ENCODE measurements at regions not wholly inside any gene's neighbourhood (a gene's known extent, or its start where the extent isn't known, plus 50 kb on each side); places are given as distances from the start of the nearest gene placed in this dataset.

GRCh38 chr5:163757344-163757743 lies 251.9 kb downstream of the MAT2B start:
- H3K4me1 ChIP-seq, result peaks cover 0 to 10% (median 0%) of the 10 kb centered on the region in 6 donors
- no peaks in the 10 kb centered on the region for H3K27me3 ChIP-seq (replicated peaks in 1 of 7)
- TF ChIP-seq POLR2A (IDR thresholded peaks at IDR 0.05), result no peak
- TF ChIP-seq CTCF (IDR thresholded peaks at IDR 0.05 in 8 of 11, conservative IDR thresholded peaks at IDR 0.05 in 3 of 11), result no peak
- no peak for TF ChIP-seq POLR2AphosphoS5 (IDR thresholded peaks at IDR 0.05)
- intact Hi-C loops (cut with DNase I; ENCODE audit: low total_unique reads), result no loop called here
- no peak for DNase-seq
- H3K9me3 ChIP-seq, result no peaks in the 10 kb centered on the region
- no peak overlapping the region for H3K4me3 ChIP-seq
- 57 to 64% (median 61%) methylated on average over 5 of the region's 5 CpGs for WGBS, 5 donors
- H3K36me3 ChIP-seq, result no peaks in the 10 kb centered on the region
- no peak overlapping the region for H3K27ac ChIP-seq

DNA sequence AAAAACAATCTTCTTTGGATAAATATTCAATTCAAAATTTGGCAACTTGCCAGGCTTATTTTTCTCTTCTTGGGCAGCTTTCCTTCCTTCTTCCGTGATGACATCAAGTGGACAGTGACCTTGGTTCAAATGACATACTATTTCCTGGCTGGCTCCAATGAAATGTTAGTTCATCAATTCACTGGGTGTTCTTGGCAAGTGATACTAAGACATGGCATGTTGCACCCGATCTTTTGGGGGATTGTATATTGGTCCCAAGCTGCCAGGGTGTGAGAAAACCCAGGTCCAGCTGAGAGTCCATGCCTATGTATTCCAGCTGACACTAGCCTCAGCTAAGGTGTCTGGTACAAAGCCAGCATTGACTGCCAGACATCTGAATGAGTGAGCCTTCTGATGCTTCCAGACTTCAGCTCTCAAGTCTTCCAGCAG lies 252.9 kb downstream of the MAT2B start:
- Histone ChIP-seq H3K36me3 (no peaks in the 10 kb centered on the region), H3K27me3 (replicated peaks in 1 of 7) (no peaks in the 10 kb centered on the region), H3K4me1 (peaks cover 0 to 10% (median 0%) of the 10 kb centered on the region in 6 donors), H3K4me3 (no peak overlapping the region), H3K9me3 (no peaks in the 10 kb centered on the region), H3K27ac (no peak overlapping the region)
- 53 to 82% (median 58%) methylated on average over 2 of the region's 2 CpGs for WGBS, 5 donors
- intact Hi-C loops (cut with DNase I; ENCODE audit: low total_unique reads), result no loop called here
- DNase-seq, result no peak
- TF ChIP-seq POLR2A (IDR thresholded peaks at IDR 0.05) (no peak), CTCF (IDR thresholded peaks at IDR 0.05 in 8 of 11, conservative IDR thresholded peaks at IDR 0.05 in 3 of 11) (no peak), POLR2AphosphoS5 (IDR thresholded peaks at IDR 0.05) (no peak)

DNA sequence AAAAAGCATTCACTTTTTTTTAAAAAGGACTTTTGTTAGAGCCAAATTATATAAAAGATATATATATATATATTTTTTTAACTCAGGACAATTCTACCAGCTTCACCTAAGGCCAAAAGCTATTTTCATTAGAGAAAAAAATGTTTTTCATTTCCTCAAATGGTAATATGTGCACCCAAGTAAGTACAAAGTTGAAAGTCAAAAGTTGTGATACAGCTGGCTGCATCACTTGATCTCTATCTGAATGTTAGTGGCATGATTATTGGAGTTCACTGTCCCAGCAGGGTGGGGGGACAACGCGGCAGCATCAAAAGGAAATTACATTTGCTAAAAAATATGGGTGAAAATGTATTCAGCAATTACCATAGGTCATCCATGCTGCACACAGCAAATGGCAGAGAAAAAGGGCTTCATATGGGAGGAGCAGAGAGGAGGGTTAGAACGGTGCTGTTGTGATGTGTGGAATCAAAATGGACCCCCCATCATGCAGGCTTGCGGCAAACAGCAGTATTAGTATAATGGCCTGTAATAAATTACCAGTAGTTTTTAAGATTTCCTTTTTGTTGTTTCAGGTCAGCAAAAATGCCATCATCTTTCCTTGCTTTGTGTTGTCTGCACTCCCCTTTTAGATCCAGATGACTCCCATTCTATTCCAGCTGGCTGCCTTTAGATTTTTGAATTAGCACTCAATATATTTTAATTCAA lies 253.7 kb downstream of the MAT2B start:
- intact Hi-C loops (cut with DNase I; ENCODE audit: low total_unique reads), result no loop called here
- TF ChIP-seq CTCF (IDR thresholded peaks at IDR 0.05 in 8 of 11, conservative IDR thresholded peaks at IDR 0.05 in 3 of 11) (no peak), POLR2AphosphoS5 (IDR thresholded peaks at IDR 0.05) (no peak), POLR2A (IDR thresholded peaks at IDR 0.05) (no peak)
- no peak overlapping the region for H3K4me3 ChIP-seq
- no peaks in the 10 kb centered on the region for H3K36me3 ChIP-seq
- H3K27ac ChIP-seq, result no peak overlapping the region
- WGBS, 5 donors, result 64 to 82% (median 68%) methylated on average over 4 of the region's 4 CpGs
- H3K4me1 ChIP-seq, result peaks cover 0 to 10% (median 0%) of the 10 kb centered on the region in 6 donors
- H3K27me3 ChIP-seq (replicated peaks in 1 of 7), result no peaks in the 10 kb centered on the region
- H3K9me3 ChIP-seq, result no peaks in the 10 kb centered on the region
- DNase-seq, result no peak

DNA sequence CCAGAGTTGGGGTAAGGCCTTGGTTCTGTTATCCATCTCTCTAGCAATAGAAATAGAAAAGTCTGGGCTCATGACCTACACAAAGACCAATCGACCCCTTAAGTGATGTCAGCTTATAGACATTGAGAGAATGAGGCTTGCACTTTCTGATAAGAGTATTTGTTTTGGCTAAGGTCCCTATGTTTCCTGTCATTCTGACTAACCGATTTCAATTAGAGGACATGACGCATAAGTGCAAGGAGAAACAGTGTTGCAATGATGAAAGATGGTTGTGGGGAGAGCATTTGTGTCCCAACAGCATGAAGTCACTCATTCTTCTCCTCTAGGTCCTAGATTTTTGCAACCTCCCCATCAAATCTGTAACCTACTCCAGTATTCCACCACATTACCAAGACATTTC lies 255.1 kb downstream of the MAT2B start:
- intact Hi-C loops (cut with DNase I; ENCODE audit: low total_unique reads), result no loop called here
- WGBS, 5 donors, result 23 to 49% (median 30%) methylated on average over 3 of the region's 3 CpGs
- no peaks in the 10 kb centered on the region for H3K36me3 ChIP-seq
- TF ChIP-seq POLR2A (IDR thresholded peaks at IDR 0.05) (no peak), POLR2AphosphoS5 (IDR thresholded peaks at IDR 0.05) (no peak), CTCF (IDR thresholded peaks at IDR 0.05 in 8 of 11, conservative IDR thresholded peaks at IDR 0.05 in 3 of 11) (no peak)
- no peak overlapping the region for H3K27ac ChIP-seq
- peaks cover 0 to 10% (median 0%) of the 10 kb centered on the region in 6 donors for H3K4me1 ChIP-seq
- H3K9me3 ChIP-seq, result no peaks in the 10 kb centered on the region
- H3K27me3 ChIP-seq (replicated peaks in 1 of 7), result no peaks in the 10 kb centered on the region
- H3K4me3 ChIP-seq, result no peak overlapping the region
- DNase-seq, result no peak
